Body of pancreas (tissue), 4 donors: ENCODE measurements at regions not wholly inside any gene's neighbourhood (a gene's known extent, or its start where the extent isn't known, plus 50 kb on each side); places are given as distances from the start of the nearest gene placed in this dataset.

Experiments used
- ATAC-seq: fragments of 150-250 bp; one replicate; pipeline ENCODE4 v1.9.1; 2016
- DNase-seq, 4 donors: peaks; one replicate each; pipeline ENCODE4 v3.0.0-alpha.2; 2019
- H3K27ac ChIP-seq, 4 donors: fragments of 200-600 bp; sonication (generic); 1 replicate in 3 of 4; 2 replicates in 1 of 4; pipeline versions ENCODE4 v1.5.1 to v1.6.1; 2016 to 2019; ENCODE audit warnings: mild to moderate bottlenecking in 1 of 4, mixed read lengths in 1 of 4, moderate library complexity in 1 of 4
- H3K27me3 ChIP-seq, 2 donors: fragments of 200-600 bp; sonication (generic); one replicate each; pipeline ENCODE4 v1.6.0; 2016; ENCODE audit warnings: mild to moderate bottlenecking in 1 of 2
- H3K36me3 ChIP-seq, 2 donors: fragments of 200-600 bp; sonication (generic); replicated peaks in 1 of 2; 2 replicates each; pipeline ENCODE4 v1.5.1; 2016; ENCODE audit warnings: low read depth in 2 of 2; ENCODE audit not compliant: insufficient read depth in 1 of 2
- H3K4me1 ChIP-seq: fragments of 200-600 bp; sonication (generic); one replicate; pipeline ENCODE4 v1.6.0; 2016
- H3K4me3 ChIP-seq, 2 donors: fragments of 200-600 bp; sonication (generic); 1 replicate in 1 of 2; 2 replicates in 1 of 2; pipeline ENCODE4 v1.5.1; 2016 to 2019
- H3K9me3 ChIP-seq, 3 donors: fragments of 200-600 bp; sonication (generic); 1 replicate in 2 of 3; 2 replicates in 1 of 3; pipeline ENCODE4 v1.5.1; 2016
- CTCF ChIP-seq, 7 experiments: fragments of 450-650 bp in 4 of 7; fragments of 200-600 bp in 3 of 7; sonication (generic) in 3 of 7; IDR thresholded peaks; one replicate each; pipeline ENCODE4 v1.5.1; 2016 to 2019; ENCODE audit warnings: antibody characterized with exemption in 7 of 7
- POLR2A ChIP-seq, 3 donors: fragments of 450-650 bp; IDR thresholded peaks; one replicate each; pipeline ENCODE4 v1.6.1; 2016; ENCODE audit warnings: antibody characterized with exemption in 3 of 3, mild to moderate bottlenecking in 2 of 3
- WGBS, 2 donors: methylation state at CpG; one replicate each; pipeline ENCODE4 v1.1.5; 2017; 5-methylcytosine and 5-hydroxymethylcytosine counted together
- intact Hi-C: fragments of 100-400 bp; cut with DNase I; formaldehyde crosslinking; loops from one replicate; pipeline ENCODE4 v1.15.1; 2023

- no peaks in the 10 kb centered on the region for H3K36me3 ChIP-seq
- no peak for ATAC-seq
- no peak overlapping the region for H3K4me3 ChIP-seq
- intact Hi-C loops = no loop called here
- H3K9me3 ChIP-seq = no peaks in the 10 kb centered on the region
- DNase-seq = no peak
- no peak overlapping the region for H3K27ac ChIP-seq
- no peaks in the 10 kb centered on the region for H3K4me1 ChIP-seq
- H3K27me3 ChIP-seq = no peaks in the 10 kb centered on the region
- TF ChIP-seq POLR2A (IDR thresholded peaks at IDR 0.05) (no peak), CTCF (IDR thresholded peaks at IDR 0.05) (no peak)
- WGBS, 2 donors = 64 to 81% methylated on average over 5 of the region's 5 CpGs
Observed at GRCh38 chr13:67877031-67877430, 646.9 kb upstream of the PCDH9 start.

GRCh38 chr13:67867206-67867605 lies 637.1 kb upstream of the PCDH9 start:
- intact Hi-C loops = no loop called here
- peaks cover 0 to 5% (median 0%) of the 10 kb centered on the region in 3 donors for H3K9me3 ChIP-seq
- no peak overlapping the region for H3K4me3 ChIP-seq
- no peaks in the 10 kb centered on the region for H3K27me3 ChIP-seq
- DNase-seq = no peak
- H3K36me3 ChIP-seq = no peaks in the 10 kb centered on the region
- TF ChIP-seq CTCF (IDR thresholded peaks at IDR 0.05) = no peak
- no peak for TF ChIP-seq POLR2A (IDR thresholded peaks at IDR 0.05)
- no peaks in the 10 kb centered on the region for H3K4me1 ChIP-seq
- 67 to 78% methylated on average over 2 of the region's 2 CpGs for WGBS, 2 donors
- no peak overlapping the region for H3K27ac ChIP-seq
- ATAC-seq = no peak

GRCh38 chr13:67860315-67860714 lies 630.2 kb upstream of the PCDH9 start:
- intact Hi-C loops = no loop called here
- Histone ChIP-seq H3K4me3 (no peak overlapping the region), H3K27ac (no peak overlapping the region), H3K9me3 (no peaks in the 10 kb centered on the region), H3K36me3 (no peaks in the 10 kb centered on the region), H3K27me3 (no peaks in the 10 kb centered on the region), H3K4me1 (no peaks in the 10 kb centered on the region)
- TF ChIP-seq CTCF (IDR thresholded peaks at IDR 0.05) (no peak), POLR2A (IDR thresholded peaks at IDR 0.05) (no peak)
- 36 to 43% methylated on average over 3 of the region's 3 CpGs for whole genome bisulfite sequencing, 2 donors
- no peak for DNase-seq
- ATAC-seq = no peak

- no peak for ATAC-seq
- H3K36me3 ChIP-seq = no peaks in the 10 kb centered on the region
- no peak overlapping the region for H3K4me3 ChIP-seq
- intact Hi-C loops = no loop called here
- H3K4me1 ChIP-seq = no peaks in the 10 kb centered on the region
- WGBS, 2 donors = 74 to 77% methylated on average over 3 of the region's 3 CpGs
- no peak overlapping the region for H3K27ac ChIP-seq
- H3K9me3 ChIP-seq = no peaks in the 10 kb centered on the region
- TF ChIP-seq CTCF (IDR thresholded peaks at IDR 0.05) = no peak
- TF ChIP-seq POLR2A (IDR thresholded peaks at IDR 0.05) = no peak
- DNase-seq = no peak
- H3K27me3 ChIP-seq = no peaks in the 10 kb centered on the region
Observed at GRCh38 chr13:67859904-67860303, 629.8 kb upstream of the PCDH9 start.

GRCh38 chr13:67857581-67858310 lies 627.6 kb upstream of the PCDH9 start:
- intact Hi-C loops = no loop called here
- DNase-seq = no peak
- 69 to 74% methylated on average over 16 of the region's 16 CpGs for WGBS, 2 donors
- Histone ChIP-seq H3K4me1 (no peaks in the 10 kb centered on the region), H3K4me3 (no peak overlapping the region), H3K36me3 (no peaks in the 10 kb centered on the region), H3K27ac (no peak overlapping the region), H3K9me3 (no peaks in the 10 kb centered on the region), H3K27me3 (no peaks in the 10 kb centered on the region)
- no peak for ATAC-seq
- TF ChIP-seq CTCF (IDR thresholded peaks at IDR 0.05) = no peak
- no peak for TF ChIP-seq POLR2A (IDR thresholded peaks at IDR 0.05)
